ENCODE measurements at regions not wholly inside any gene's neighbourhood (a gene's known extent, or its start where the extent isn't known, plus 50 kb on each side); places are given as distances from the start of the nearest gene placed in this dataset.

- Histone ChIP-seq H3K27me3 (ENCODE audit: control insufficient read depth, insufficient read depth, low read length, poor library complexity, severe bottlenecking) (no peaks in the 10 kb centered on the region), H3K9ac (ENCODE audit: extremely low read depth, low read length, poor library complexity, severe bottlenecking) (no peak overlapping the region), H3K4me3 (ENCODE audit: low read length) (no peak overlapping the region), H3K27ac (ENCODE audit: low read depth, low read length) (no peak overlapping the region), H3K9me3 (ENCODE audit: control insufficient read depth, low read length) (no peaks in the 10 kb centered on the region), H3K4me1 (ENCODE audit: control insufficient read depth, insufficient read depth, low read length) (peaks cover 4% of the 10 kb centered on the region), H3K36me3 (ENCODE audit: control insufficient read depth, insufficient read depth, low read length) (no peaks in the 10 kb centered on the region)
- TF ChIP-seq CTCF (conservative IDR thresholded peaks at IDR 0.05): no peak
- Mint-ChIP-seq H3K27ac (no peak overlapping the region), H3K36me3 (ENCODE audit: low read depth) (no peaks in the 10 kb centered on the region), H3K27me3 (ENCODE audit: insufficient read depth) (no peaks in the 10 kb centered on the region), H3K4me3 (no peak overlapping the region), H3K4me1 (peaks cover 7% of the 10 kb centered on the region), H3K9me3 (no peaks in the 10 kb centered on the region)
- no peak for DNase-seq
- 76 to 83% methylated on average over 9 to 11 of the region's 11 CpGs for WGBS, 2 experiments (ENCODE audit: insufficient coverage in 1 of 2, insufficient read length in 1 of 2)
Measured at GRCh38 chr15:79212589-79213157, 69.8 kb upstream of the ANKRD34C start.

DNA sequence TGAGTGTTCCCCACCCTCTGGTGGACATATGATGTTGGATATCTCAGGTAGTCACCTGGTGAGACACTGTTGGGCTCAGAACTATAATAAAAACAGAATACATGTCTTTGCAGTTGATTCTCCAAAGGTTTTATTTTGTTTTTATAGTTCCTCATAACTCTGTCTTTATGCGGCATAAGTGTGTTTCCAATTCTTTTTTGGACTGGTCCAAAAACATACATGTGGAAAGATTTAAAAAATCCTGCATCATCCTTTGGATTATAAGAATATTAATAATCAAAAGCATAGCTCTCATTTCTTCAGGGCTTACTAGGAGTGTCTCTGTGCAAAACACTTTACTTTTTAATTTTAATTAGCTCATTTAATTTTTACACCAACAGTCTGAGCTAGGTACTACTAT lies 71.0 kb upstream of the ANKRD34C start:
- no peak overlapping the region for H3K27ac ChIP-seq (ENCODE audit: low read depth, low read length)
- H3K36me3 ChIP-seq (ENCODE audit: control insufficient read depth, insufficient read depth, low read length): no peaks in the 10 kb centered on the region
- Mint-ChIP-seq H3K9me3 (no peaks in the 10 kb centered on the region), H3K4me1 (peaks cover 7% of the 10 kb centered on the region), H3K36me3 (ENCODE audit: low read depth) (no peaks in the 10 kb centered on the region), H3K27ac (no peak overlapping the region), H3K27me3 (ENCODE audit: insufficient read depth) (no peaks in the 10 kb centered on the region), H3K4me3 (no peak overlapping the region)
- H3K9me3 ChIP-seq (ENCODE audit: control insufficient read depth, low read length): no peaks in the 10 kb centered on the region
- WGBS, 2 experiments (ENCODE audit: insufficient coverage in 1 of 2, insufficient read length in 1 of 2): 89% methylated on average over 1 of the region's 1 CpG; no CpG with 5 or more reads in 1 of the 2 experiments
- H3K27me3 ChIP-seq (ENCODE audit: control insufficient read depth, insufficient read depth, low read length, poor library complexity, severe bottlenecking): no peaks in the 10 kb centered on the region
- H3K4me3 ChIP-seq (ENCODE audit: low read length): no peak overlapping the region
- no peak overlapping the region for H3K9ac ChIP-seq (ENCODE audit: extremely low read depth, low read length, poor library complexity, severe bottlenecking)
- DNase-seq: no peak
- peaks cover 4% of the 10 kb centered on the region for H3K4me1 ChIP-seq (ENCODE audit: control insufficient read depth, insufficient read depth, low read length)
- no peak for TF ChIP-seq CTCF (conservative IDR thresholded peaks at IDR 0.05)

- Mint-ChIP-seq H3K4me1 (peaks cover 7% of the 10 kb centered on the region), H3K4me3 (peak overlapping the region; percentile 43), H3K27ac (no peak overlapping the region), H3K9me3 (no peaks in the 10 kb centered on the region), H3K27me3 (ENCODE audit: insufficient read depth) (no peaks in the 10 kb centered on the region), H3K36me3 (ENCODE audit: low read depth) (no peaks in the 10 kb centered on the region)
- Histone ChIP-seq H3K4me1 (ENCODE audit: control insufficient read depth, insufficient read depth, low read length) (peaks cover 4% of the 10 kb centered on the region), H3K36me3 (ENCODE audit: control insufficient read depth, insufficient read depth, low read length) (no peaks in the 10 kb centered on the region), H3K27me3 (ENCODE audit: control insufficient read depth, insufficient read depth, low read length, poor library complexity, severe bottlenecking) (no peaks in the 10 kb centered on the region), H3K4me3 (ENCODE audit: low read length) (peak overlapping the region; percentile 27), H3K9ac (ENCODE audit: extremely low read depth, low read length, poor library complexity, severe bottlenecking) (no peak overlapping the region), H3K27ac (ENCODE audit: low read depth, low read length) (no peak overlapping the region), H3K9me3 (ENCODE audit: control insufficient read depth, low read length) (no peaks in the 10 kb centered on the region)
- WGBS, 2 experiments (ENCODE audit: insufficient coverage in 1 of 2, insufficient read length in 1 of 2): 0 to 11% methylated on average over 3 to 17 of the region's 17 CpGs
- DNase-seq: peak; percentile 88
- TF ChIP-seq CTCF (conservative IDR thresholded peaks at IDR 0.05): peak; percentile 83
Measured at GRCh38 chr15:79209690-79210089, 72.8 kb upstream of the ANKRD34C start.

All from endodermal cell (in vitro differentiated cells).